ENCODE measurements at regions not wholly inside any gene's neighbourhood (a gene's known extent, or its start where the extent isn't known, plus 50 kb on each side); places are given as distances from the start of the nearest gene placed in this dataset.
A peak's percentile ranks its signal among the peaks of the same experiment; 100 is the strongest.

DNA sequence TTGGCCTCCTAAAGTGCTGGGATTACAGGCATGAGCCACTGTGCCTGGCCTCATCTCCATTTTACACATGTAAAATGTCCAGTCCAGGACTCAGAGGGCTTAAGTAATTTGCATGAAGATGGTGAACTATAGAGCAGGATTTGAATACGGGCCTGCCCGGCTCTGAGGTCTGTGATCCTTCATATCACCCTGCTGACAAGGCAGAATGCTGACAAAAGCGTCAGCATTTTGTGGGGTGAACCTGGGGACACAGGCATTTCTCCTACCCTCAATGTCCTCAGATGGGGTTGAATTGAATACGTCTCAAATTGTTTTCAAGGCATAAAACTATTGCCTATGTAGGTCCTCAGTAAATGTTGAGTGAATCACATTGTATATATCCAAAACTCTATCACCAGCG is 57.2 kb upstream of the GATA6 start:
- Histone ChIP-seq H3K4me1 (peaks cover 0 to 12% (median 6%) of the 10 kb centered on the region in 4 donors), H3K9me3 (no peaks in the 10 kb centered on the region), H3K36me3 (no peaks in the 10 kb centered on the region), H3K27ac (no peak overlapping the region), H3K27me3 (no peaks in the 10 kb centered on the region), H3K4me3 (no peak overlapping the region)
- TF ChIP-seq, protein P1, sequence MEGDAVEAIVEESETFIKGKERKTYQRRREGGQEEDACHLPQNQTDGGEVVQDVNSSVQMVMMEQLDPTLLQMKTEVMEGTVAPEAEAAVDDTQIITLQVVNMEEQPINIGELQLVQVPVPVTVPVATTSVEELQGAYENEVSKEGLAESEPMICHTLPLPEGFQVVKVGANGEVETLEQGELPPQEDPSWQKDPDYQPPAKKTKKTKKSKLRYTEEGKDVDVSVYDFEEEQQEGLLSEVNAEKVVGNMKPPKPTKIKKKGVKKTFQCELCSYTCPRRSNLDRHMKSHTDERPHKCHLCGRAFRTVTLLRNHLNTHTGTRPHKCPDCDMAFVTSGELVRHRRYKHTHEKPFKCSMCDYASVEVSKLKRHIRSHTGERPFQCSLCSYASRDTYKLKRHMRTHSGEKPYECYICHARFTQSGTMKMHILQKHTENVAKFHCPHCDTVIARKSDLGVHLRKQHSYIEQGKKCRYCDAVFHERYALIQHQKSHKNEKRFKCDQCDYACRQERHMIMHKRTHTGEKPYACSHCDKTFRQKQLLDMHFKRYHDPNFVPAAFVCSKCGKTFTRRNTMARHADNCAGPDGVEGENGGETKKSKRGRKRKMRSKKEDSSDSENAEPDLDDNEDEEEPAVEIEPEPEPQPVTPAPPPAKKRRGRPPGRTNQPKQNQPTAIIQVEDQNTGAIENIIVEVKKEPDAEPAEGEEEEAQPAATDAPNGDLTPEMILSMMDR (IDR thresholded peaks at IDR 0.05), result no peak
- 84 to 90% methylated on average over 5 of the region's 5 CpGs for WGBS, 2 donors
- ATAC-seq (ENCODE audit: low FRiP score in 2 of 2) (no peak), DNase-seq (no peak)

DNA sequence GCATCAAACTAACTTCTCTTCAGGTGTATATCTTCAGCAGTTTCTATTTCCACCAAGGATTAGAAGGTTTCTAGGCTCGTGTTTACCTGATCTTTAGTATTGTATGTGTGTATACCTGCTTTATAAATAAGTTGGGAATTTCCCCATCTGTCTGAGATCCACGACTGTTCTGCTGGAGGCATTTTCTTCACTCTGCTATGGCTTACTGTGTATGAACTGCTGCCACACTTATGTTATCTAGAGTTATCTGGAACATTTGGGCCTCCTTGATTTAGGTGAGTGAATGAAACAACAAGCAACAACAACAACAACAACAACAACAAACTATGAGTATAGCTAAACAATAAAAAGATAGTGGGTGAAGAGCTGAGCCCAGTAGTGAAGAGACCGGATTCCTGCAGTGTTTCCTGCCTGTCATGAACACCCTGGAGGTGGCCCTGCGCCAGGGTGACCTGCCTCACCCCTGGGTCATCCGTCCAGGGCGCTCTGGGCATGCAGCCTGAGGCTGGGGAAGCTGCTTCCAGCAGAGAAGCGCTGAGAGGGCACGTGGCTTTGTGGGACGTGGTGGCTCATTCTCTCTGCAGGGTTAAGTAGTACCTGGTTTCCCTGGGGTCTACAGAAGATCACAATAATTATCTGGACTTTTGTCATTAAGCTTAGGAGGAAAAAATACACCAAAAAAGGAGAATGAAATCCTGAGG is 56.1 kb upstream of the GATA6 start:
- no peaks in the 10 kb centered on the region for H3K36me3 ChIP-seq
- DNase-seq (peak in 1 of 2 donors; percentile 71), ATAC-seq (ENCODE audit: low FRiP score in 2 of 2) (peak in 1 of 2 donors; percentile 44)
- TF ChIP-seq, protein P1 (IDR thresholded peaks at IDR 0.05), result no peak
- TF ChIP-seq POLR2AphosphoS5 (IDR thresholded peaks at IDR 0.05) (no peak), POLR2A (IDR thresholded peaks at IDR 0.05) (no peak), EP300 (IDR thresholded peaks at IDR 0.05) (no peak)
- H3K4me3 ChIP-seq, result no peak overlapping the region
- peaks cover 0 to 12% (median 6%) of the 10 kb centered on the region in 4 donors for H3K4me1 ChIP-seq
- H3K27me3 ChIP-seq, result no peaks in the 10 kb centered on the region
- no peak overlapping the region for H3K27ac ChIP-seq
- no peaks in the 10 kb centered on the region for H3K9me3 ChIP-seq
- 49 to 57% methylated on average over 8 to 9 of the region's 9 CpGs for WGBS, 2 donors

DNA sequence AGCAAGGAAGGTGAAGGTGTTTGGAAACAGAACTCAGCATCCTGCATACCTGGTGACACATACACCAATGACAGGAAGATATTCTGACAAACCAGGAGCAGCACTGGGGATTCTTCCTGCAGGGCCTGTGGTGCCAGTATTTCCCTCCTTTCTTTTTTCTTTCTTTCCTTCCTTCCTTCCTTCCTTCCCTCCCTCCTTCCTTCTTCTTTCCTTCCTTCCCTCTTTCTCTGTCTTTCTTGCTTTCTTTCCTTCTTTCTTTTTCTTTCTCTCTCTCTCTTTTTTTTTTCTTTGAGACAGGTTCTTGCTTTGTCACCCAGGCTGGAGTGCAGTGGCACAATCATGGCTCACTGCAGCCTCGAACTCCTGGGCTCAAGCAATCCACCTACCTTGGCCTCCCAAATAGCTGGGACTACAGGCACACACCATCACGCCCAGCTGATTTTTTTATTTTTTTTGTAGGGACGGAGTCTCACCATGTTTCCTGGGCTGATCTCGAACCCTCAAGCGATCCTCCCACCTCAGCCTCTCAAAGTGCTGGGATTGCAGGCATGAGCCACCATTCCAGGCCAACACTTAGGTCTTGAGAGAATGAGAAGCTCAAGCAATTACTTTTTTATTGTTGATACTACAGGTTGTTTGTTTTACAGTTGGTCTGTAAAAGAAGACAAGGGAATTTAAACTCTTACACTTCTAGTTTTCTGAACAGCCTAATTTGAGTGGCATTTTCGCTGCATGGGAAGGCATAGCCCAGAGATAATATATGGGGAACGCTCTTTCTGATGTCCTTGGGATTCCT is 54.7 kb upstream of the GATA6 start:
- DNase-seq (no peak), ATAC-seq (ENCODE audit: low FRiP score in 2 of 2) (no peak)
- Histone ChIP-seq H3K4me1 (peaks cover 0 to 12% (median 6%) of the 10 kb centered on the region in 4 donors), H3K27ac (no peak overlapping the region), H3K36me3 (no peaks in the 10 kb centered on the region), H3K4me3 (no peak overlapping the region), H3K9me3 (no peaks in the 10 kb centered on the region), H3K27me3 (no peaks in the 10 kb centered on the region)
- WGBS, 2 donors, result 90 to 94% methylated on average over 7 of the region's 7 CpGs
- TF ChIP-seq, protein P1 (IDR thresholded peaks at IDR 0.05), result no peak
- TF ChIP-seq EP300 (IDR thresholded peaks at IDR 0.05), result no peak
- no peak for TF ChIP-seq POLR2A (IDR thresholded peaks at IDR 0.05)
- TF ChIP-seq POLR2AphosphoS5 (IDR thresholded peaks at IDR 0.05), result no peak

DNA sequence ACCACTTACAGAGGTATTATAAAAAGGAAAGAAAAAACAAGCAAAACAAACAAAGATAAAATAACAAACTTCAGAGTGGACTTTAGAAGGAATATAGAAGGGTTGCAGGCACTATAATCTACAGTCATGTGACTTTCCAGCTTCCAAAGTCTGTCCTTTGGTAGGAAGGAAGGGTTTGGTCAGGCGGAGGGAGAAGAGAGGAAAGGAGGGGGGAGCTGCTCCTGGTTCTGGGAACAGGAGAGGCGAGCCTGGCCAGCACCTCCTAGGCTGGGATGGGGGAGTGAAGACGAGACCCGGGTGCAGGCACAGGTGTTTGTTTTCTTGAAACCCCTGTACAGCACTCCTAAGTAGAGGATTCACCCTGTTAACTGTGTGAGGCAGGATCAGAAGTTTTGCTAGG is 53.8 kb upstream of the GATA6 start:
- DNase-seq, result no peak
- Histone ChIP-seq H3K4me3 (no peak overlapping the region), H3K4me1 (peaks cover 0 to 12% (median 6%) of the 10 kb centered on the region in 4 donors), H3K36me3 (no peaks in the 10 kb centered on the region), H3K9me3 (no peaks in the 10 kb centered on the region), H3K27ac (no peak overlapping the region), H3K27me3 (no peaks in the 10 kb centered on the region)
- TF ChIP-seq EP300 (IDR thresholded peaks at IDR 0.05) (no peak), POLR2A (IDR thresholded peaks at IDR 0.05) (no peak), POLR2AphosphoS5 (IDR thresholded peaks at IDR 0.05) (no peak)
- TF ChIP-seq, protein P1 (IDR thresholded peaks at IDR 0.05), result no peak
- WGBS, 2 donors, result 27 to 41% methylated on average over 4 of the region's 4 CpGs
- no peak for ATAC-seq (ENCODE audit: low FRiP score in 2 of 2)

Small RNA genes lying in the stretch of these regions (small RNA-seq; reads per million reads assigned to genes)
- gene RNA5SP451, result 0 reads per million in 4 donors

Data from upper lobe of left lung (tissue), 6 donors.